Activated naive CD8-positive, alpha-beta T cell treated with anti-CD3 and anti-CD28 coated beads for 36 hours (primary cell): ENCODE measurements at regions not wholly inside any gene's neighbourhood (a gene's known extent, or its start where the extent isn't known, plus 50 kb on each side); places are given as distances from the start of the nearest gene placed in this dataset.
"Not testable (repeated sequence)": the region's sequence is repeated elsewhere in the genome, so short reads cannot be mapped to it uniquely, and the experiment has no call there.

Experiments
- DNase-seq: peaks from one replicate; pipeline ENCODE4 v3.0.0; 2021
- H3K27ac Mint-ChIP-seq: one replicate; pipeline ENCODE4 v1.8.0; 2022; ENCODE audit warnings: mild to moderate bottlenecking, moderate library complexity, mixed read lengths
- H3K27me3 Mint-ChIP-seq: one replicate; pipeline ENCODE4 v1.8.0; 2022; ENCODE audit warnings: mild to moderate bottlenecking, mixed read lengths
- H3K36me3 Mint-ChIP-seq: one replicate; pipeline ENCODE4 v1.8.0; 2021; ENCODE audit warnings: mild to moderate bottlenecking, mixed read lengths
- H3K4me1 Mint-ChIP-seq: one replicate; pipeline ENCODE4 v1.8.0; 2021; ENCODE audit warnings: mixed read lengths
- H3K4me3 Mint-ChIP-seq: one replicate; pipeline ENCODE4 v1.8.0; 2022; ENCODE audit warnings: mild to moderate bottlenecking, moderate library complexity, mixed read lengths
- H3K9me3 Mint-ChIP-seq: one replicate; pipeline ENCODE4 v1.8.0; 2022; ENCODE audit warnings: mixed read lengths

- no peak overlapping the region for H3K27ac Mint-ChIP-seq
- no peaks in the 10 kb centered on the region for H3K36me3 Mint-ChIP-seq
- H3K27me3 Mint-ChIP-seq = peaks cover 11% of the 10 kb centered on the region
- H3K4me1 Mint-ChIP-seq = no peaks in the 10 kb centered on the region
- H3K9me3 Mint-ChIP-seq = no peaks in the 10 kb centered on the region
- H3K4me3 Mint-ChIP-seq = no peak overlapping the region
- DNase-seq = no peak
Measured at GRCh38 chr14:87797001-87797400, 196.0 kb downstream of the GALC start.

GRCh38 chr14:87794561-87794960, 198.4 kb downstream of the GALC start:
- H3K27ac Mint-ChIP-seq = no peak overlapping the region
- no peak overlapping the region for H3K4me3 Mint-ChIP-seq
- H3K9me3 Mint-ChIP-seq = no peaks in the 10 kb centered on the region
- no peak for DNase-seq
- H3K27me3 Mint-ChIP-seq = peaks cover 11% of the 10 kb centered on the region
- no peaks in the 10 kb centered on the region for H3K4me1 Mint-ChIP-seq
- H3K36me3 Mint-ChIP-seq = no peaks in the 10 kb centered on the region

DNA sequence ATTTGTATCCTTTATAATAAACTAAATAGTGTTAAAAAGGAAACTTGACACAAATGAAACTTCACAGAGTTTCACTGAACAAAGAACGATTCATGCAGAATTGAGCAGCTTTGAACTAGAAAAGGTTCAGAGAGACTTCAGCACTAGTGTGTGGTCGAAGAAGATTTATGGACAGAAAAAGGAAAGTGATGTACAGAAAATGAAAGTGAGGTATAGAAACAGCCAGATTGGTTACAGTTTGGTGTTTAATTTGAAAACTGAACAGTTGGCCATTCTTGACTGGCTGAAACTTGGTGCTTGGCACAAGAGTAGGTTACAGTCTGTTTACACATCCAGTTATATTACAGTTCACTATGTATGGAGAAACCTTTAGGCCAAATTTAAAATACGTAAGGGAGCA, 207.1 kb downstream of the GALC start:
- H3K27me3 Mint-ChIP-seq = no peaks in the 10 kb centered on the region
- no peak for DNase-seq
- no peak overlapping the region for H3K27ac Mint-ChIP-seq
- peaks cover 2% of the 10 kb centered on the region for H3K9me3 Mint-ChIP-seq
- no peaks in the 10 kb centered on the region for H3K36me3 Mint-ChIP-seq
- H3K4me1 Mint-ChIP-seq = no peaks in the 10 kb centered on the region
- H3K4me3 Mint-ChIP-seq = no peak overlapping the region

DNA sequence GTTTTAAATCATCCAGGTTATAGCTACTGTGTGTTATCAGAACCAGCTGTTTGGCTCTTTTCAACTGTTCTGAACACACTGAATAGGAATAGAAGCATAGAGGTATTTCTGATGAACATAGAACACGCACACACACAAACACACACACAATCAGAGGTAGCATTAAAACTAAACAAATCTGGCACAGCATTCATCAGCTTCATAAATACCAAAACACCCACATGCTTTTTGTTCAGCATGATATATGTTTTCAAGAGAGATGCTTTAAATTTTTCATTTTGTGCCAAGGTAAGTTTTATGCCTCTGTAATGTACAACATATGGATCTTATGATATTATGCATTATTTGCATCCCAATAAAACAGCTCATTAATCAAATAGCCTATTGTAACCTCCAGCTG, 208.6 kb downstream of the GALC start:
- peaks cover 4% of the 10 kb centered on the region for H3K9me3 Mint-ChIP-seq
- no peaks in the 10 kb centered on the region for H3K36me3 Mint-ChIP-seq
- DNase-seq = no peak
- H3K27me3 Mint-ChIP-seq = no peaks in the 10 kb centered on the region
- no peaks in the 10 kb centered on the region for H3K4me1 Mint-ChIP-seq
- no peak overlapping the region for H3K27ac Mint-ChIP-seq
- no peak overlapping the region for H3K4me3 Mint-ChIP-seq

DNA sequence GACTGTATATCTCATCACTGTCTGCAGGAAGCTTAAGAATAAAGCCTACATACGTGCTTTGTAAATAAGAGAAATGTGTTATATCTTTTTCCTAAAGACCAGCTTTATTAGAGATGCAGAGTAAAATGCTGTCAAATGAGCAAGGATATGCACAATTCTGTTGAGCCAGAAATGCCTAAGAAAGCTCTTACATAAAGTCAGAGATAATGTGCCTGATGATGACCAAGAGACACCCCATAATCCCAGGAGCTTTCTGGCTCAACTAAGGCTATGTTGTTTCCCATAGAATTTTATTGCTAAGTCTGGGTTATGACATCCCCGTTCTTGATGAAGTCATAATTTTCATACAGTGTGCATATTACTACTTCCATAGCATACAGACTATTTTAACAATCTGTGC, 209.9 kb downstream of the GALC start:
- Mint-ChIP-seq H3K4me3 (no peak overlapping the region), H3K9me3 (peaks cover 5% of the 10 kb centered on the region), H3K36me3 (no peaks in the 10 kb centered on the region), H3K27me3 (no peaks in the 10 kb centered on the region), H3K27ac (no peak overlapping the region), H3K4me1 (no peaks in the 10 kb centered on the region)
- no peak for DNase-seq

- Mint-ChIP-seq H3K27me3 (peaks cover 6% of the 10 kb centered on the region), H3K4me1 (no peaks in the 10 kb centered on the region), H3K9me3 (peaks cover 2% of the 10 kb centered on the region), H3K27ac (no peak overlapping the region), H3K36me3 (no peaks in the 10 kb centered on the region), H3K4me3 (no peak overlapping the region)
- no peak for DNase-seq
Measured at GRCh38 chr14:87772854-87773253, 220.1 kb downstream of the GALC start.

DNA sequence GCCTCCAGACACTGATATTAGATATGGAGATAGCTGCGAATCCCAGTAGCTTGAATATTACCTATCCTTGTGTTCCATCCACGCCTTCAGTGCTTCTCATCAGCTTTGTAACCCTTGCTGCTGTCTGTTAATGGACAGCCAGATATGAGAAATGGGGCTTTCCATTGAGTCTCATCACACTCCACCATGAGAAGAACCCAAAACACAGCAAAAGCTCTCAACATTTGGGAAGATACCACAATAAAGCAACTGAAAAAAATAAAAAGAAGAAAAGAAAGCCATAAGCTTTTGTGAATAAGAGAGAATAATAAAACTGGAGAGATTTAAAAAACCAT, 225.4 kb downstream of the GALC start:
- Mint-ChIP-seq H3K27me3 (peaks cover 6% of the 10 kb centered on the region), H3K4me1 (no peaks in the 10 kb centered on the region), H3K4me3 (no peak overlapping the region), H3K36me3 (no peaks in the 10 kb centered on the region), H3K9me3 (peaks cover 8% of the 10 kb centered on the region), H3K27ac (no peak overlapping the region)
- DNase-seq = no peak

GRCh38 chr14:87758876-87759275, 234.1 kb downstream of the GALC start:
- no peaks in the 10 kb centered on the region for H3K36me3 Mint-ChIP-seq
- H3K9me3 Mint-ChIP-seq = peaks cover 15% of the 10 kb centered on the region
- DNase-seq = no peak
- H3K4me1 Mint-ChIP-seq = no peaks in the 10 kb centered on the region
- H3K4me3 Mint-ChIP-seq = no peak overlapping the region
- H3K27ac Mint-ChIP-seq = no peak overlapping the region
- H3K27me3 Mint-ChIP-seq = no peaks in the 10 kb centered on the region

DNA sequence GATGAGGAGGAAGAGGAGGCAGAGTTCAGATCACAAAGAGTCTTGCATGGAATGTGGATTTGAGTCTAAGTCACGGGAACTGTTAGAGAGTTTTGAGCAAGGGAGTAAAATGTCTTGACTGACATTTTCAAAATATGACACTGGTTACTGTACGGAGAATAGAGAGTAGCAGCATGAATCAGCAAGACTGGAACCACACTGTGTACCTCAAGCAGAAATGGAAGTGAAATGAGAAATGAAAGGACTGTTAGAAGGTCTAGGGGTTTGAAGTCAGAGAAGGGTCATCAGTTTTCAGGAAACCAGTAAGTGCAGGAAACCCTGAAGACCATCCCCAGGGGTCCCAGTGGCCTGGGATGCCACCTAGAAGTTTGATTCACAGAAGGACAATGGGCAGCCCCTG, 236.3 kb downstream of the GALC start:
- Mint-ChIP-seq H3K4me3 (no peak overlapping the region), H3K4me1 (no peaks in the 10 kb centered on the region), H3K9me3 (peaks cover 4% of the 10 kb centered on the region), H3K36me3 (no peaks in the 10 kb centered on the region), H3K27ac (no peak overlapping the region), H3K27me3 (no peaks in the 10 kb centered on the region)
- DNase-seq = no peak

DNA sequence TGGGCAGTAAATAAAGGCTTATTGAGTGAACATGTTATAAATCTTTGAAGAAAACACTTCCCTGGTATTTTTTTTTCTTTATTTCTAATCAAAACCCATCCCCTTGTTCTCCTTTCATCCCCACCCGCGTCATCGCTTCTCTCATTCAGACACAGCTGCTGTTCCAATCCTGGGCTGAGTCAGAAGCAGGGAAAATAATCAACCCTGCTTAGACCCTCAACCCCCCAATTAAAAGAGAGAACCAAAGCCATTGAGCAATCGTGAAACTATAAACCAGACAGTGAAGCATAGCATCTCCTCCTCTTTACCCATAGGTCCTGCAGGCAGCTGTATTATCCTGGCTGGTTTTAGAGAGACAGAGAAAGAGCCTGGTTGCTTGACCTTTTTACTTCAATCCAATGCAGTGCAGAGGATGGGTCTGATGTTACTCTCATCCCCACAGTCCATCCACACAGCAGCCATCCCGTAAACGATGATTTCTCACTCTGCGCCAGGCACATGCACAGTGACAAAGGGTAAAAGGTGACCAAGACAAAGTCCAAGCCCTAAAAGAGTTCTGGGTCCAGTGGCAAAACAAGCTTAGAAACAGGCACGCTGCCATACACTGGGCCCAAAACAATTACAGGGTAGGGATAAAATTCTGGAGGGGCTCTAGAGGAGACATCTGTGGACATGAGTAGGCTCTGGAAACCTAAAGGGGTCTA, 238.3 kb downstream of the GALC start:
- Mint-ChIP-seq H3K4me1 (no peaks in the 10 kb centered on the region), H3K27me3 (no peaks in the 10 kb centered on the region), H3K36me3 (no peaks in the 10 kb centered on the region), H3K9me3 (peaks cover 2% of the 10 kb centered on the region), H3K27ac (no peak overlapping the region), H3K4me3 (no peak overlapping the region)
- DNase-seq = no peak

DNA sequence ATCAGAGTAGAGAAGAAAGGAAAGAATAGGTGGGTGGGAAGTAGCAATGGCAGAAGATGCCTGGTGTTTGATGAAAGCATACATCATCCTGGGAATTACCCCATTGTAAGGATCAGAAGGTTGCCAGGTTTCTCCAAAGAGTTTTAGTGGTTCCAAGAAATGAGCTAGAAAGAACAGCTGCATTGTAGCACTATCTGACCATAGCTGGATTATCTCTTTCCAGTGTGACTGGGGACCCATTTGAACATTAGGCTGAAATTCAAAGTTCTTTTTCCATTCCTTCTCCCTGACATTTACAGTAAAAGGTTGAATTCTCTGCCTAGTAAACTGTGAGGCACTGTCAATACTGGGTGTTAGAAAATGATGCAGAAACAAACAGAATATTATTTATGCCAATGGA, 244.4 kb downstream of the GALC start:
- DNase-seq = no peak
- Mint-ChIP-seq H3K27me3 (no peaks in the 10 kb centered on the region), H3K4me1 (no peaks in the 10 kb centered on the region), H3K4me3 (no peak overlapping the region), H3K36me3 (no peaks in the 10 kb centered on the region), H3K27ac (no peak overlapping the region), H3K9me3 (no peaks in the 10 kb centered on the region)

DNA sequence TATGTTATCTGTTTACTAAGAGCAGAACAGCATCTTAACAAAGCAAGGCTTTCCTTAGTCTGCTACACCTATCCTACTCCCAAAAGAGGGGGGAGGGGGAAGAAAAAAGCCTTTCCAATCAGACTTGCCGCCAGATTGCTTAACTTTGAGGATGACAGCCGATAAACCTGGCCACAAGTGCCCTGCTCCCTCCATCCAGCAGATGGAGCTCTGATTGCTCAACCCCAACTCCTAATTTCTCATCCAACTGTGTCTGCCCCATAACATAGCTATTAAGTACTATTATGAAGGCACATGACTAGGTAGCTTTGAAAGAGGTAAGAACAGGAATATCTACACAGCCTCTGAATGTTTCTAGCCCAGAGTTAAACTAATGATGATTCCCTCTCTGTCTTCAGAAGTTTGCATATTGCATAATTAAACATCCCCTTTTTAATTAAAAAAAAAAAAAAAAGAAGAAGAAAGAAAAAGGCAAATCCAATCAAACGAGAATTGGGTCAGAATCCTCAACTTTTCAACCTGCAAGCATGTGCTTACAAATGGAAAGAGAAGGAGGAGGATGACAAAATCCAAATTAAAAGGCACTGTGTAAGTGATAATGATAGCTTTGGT, 247.4 kb downstream of the GALC start:
- Mint-ChIP-seq H3K36me3 (no peaks in the 10 kb centered on the region), H3K9me3 (no peaks in the 10 kb centered on the region), H3K4me1 (no peaks in the 10 kb centered on the region), H3K27me3 (no peaks in the 10 kb centered on the region), H3K27ac (no peak overlapping the region), H3K4me3 (no peak overlapping the region)
- DNase-seq = peak; percentile 3

GRCh38 chr14:87734577-87735360, 258.2 kb downstream of the GALC start:
- not testable (repeated sequence) for H3K36me3 Mint-ChIP-seq, H3K9me3 Mint-ChIP-seq, H3K4me3 Mint-ChIP-seq, H3K4me1 Mint-ChIP-seq, DNase-seq, H3K27ac Mint-ChIP-seq, H3K27me3 Mint-ChIP-seq

- not testable (repeated sequence) for H3K4me1 Mint-ChIP-seq, H3K36me3 Mint-ChIP-seq, H3K27me3 Mint-ChIP-seq, H3K27ac Mint-ChIP-seq, H3K9me3 Mint-ChIP-seq, H3K4me3 Mint-ChIP-seq, DNase-seq
Measured at GRCh38 chr14:87733115-87733514, 259.9 kb downstream of the GALC start.

DNA sequence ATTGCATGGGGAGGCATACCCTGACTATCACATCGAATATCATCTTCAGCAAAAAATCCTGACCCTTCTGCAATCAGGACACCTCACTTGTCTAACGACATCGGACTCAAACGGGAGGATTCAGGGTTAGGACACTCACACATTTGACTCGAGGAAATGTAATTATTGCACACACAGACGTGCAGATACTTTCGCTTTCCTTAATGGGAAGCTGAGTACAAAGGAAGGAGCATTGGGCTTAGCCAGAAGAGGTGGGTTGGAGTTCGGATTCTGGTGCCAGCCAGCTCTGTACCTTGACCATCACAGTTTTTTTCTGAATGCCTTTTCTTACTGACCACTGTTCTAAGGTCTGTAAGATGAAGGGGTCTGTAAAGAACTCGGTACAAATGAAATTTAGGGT, 260.4 kb downstream of the GALC start:
- H3K27me3 Mint-ChIP-seq = no peaks in the 10 kb centered on the region
- H3K4me1 Mint-ChIP-seq = no peaks in the 10 kb centered on the region
- no peak overlapping the region for H3K4me3 Mint-ChIP-seq
- H3K9me3 Mint-ChIP-seq = no peaks in the 10 kb centered on the region
- H3K36me3 Mint-ChIP-seq = no peaks in the 10 kb centered on the region
- DNase-seq = no peak
- H3K27ac Mint-ChIP-seq = no peak overlapping the region

DNA sequence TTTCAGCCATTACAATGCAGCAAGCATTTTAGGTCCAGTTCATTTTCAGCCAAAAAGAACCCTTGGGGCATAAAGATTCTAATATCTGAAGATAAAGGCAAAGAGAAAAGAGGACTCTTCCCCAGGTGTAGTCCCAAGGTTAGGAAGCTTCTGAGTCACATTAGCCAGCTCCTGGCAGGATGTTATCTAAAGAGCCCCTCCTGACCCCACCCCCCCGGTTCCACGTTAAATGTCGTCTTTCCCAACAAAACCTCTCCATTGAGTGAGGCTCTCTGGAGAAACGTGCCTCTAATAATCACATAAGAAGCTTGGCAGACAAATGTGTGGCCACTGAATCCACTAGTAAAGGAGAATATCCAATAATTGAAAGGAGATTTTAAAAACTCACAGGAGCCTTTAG, 267.7 kb downstream of the GALC start:
- H3K4me1 Mint-ChIP-seq = no peaks in the 10 kb centered on the region
- no peak overlapping the region for H3K27ac Mint-ChIP-seq
- no peak for DNase-seq
- no peak overlapping the region for H3K4me3 Mint-ChIP-seq
- H3K36me3 Mint-ChIP-seq = no peaks in the 10 kb centered on the region
- peaks cover 9% of the 10 kb centered on the region for H3K27me3 Mint-ChIP-seq
- no peaks in the 10 kb centered on the region for H3K9me3 Mint-ChIP-seq
